K562 (cell line): ENCODE measurements at regions not wholly inside any gene's neighbourhood (a gene's known extent, or its start where the extent isn't known, plus 50 kb on each side); places are given as distances from the start of the nearest gene placed in this dataset.

Source experiments
- ATAC-seq: fragments of 200-7000 bp; cut with Tn5 transposase; 3 replicates; pipeline ENCODE4 v1.9.1; 2020; ENCODE audit warnings: moderate library complexity
- BruUV-seq: library from RNA; stranded (reverse); fragments of 400-500 nt; replicated peaks from 2 replicates; lab custom pipeline; 2021; lab: Mats Ljungman, UMichigan
- CTCF ChIA-PET: fragments of 300-600 bp; formaldehyde crosslinking; extraction: SDS; loops from one replicate; lab custom pipeline; 2021; ENCODE audit warnings: low intra/inter-chr PET ratio; lab: Yijun Ruan, JAX
- POLR2A ChIA-PET: fragments of 300-600, 350-650 bp; sonication (Branson Sonifier 250); formaldehyde crosslinking; extraction: SDS; loops from one replicate; lab custom pipeline; 2021; ENCODE audit warnings: antibody characterized with exemption, inconsistent platforms; lab: Yijun Ruan, JAX
- DNase-seq, 4 experiments: peaks; one replicate each; pipeline versions ENCODE4 v3.0.0 to v3.0.0-alpha.2; 2011 to 2018; ENCODE audit warnings: low spot score in 3 of 4, mixed read lengths in 3 of 4; ENCODE audit errors: extremely low read depth in 1 of 4
- FAIRE-seq: peaks from 2 replicates; lab custom pipeline; 2011; peaks lifted over from hg19 to GRCh38; lab: Jason Lieb, UNC
- H2AFZ ChIP-seq: 2 replicates; pipeline ENCODE4 v1.6.0; 2011; ENCODE audit warnings: low read depth, low read length, control low read depth, inconsistent platforms
- H3K27ac ChIP-seq: fragments of 200-600 bp; 3 replicates; pipeline ENCODE4 v1.8.0; 2011; ENCODE audit warnings: low read depth, mild to moderate bottlenecking, control low read depth, inconsistent platforms, low read length, moderate library complexity, mixed read lengths; ENCODE audit errors: extremely low read depth
- H3K27me3 ChIP-seq, 2 experiments: fragments of 300-600 bp in 1 of 2; 2 replicates in 1 of 2; 3 replicates in 1 of 2; pipeline versions ENCODE4 v1.6.0 to v1.8.0; 2011; ENCODE audit warnings: inconsistent platforms in 2 of 2, low read length in 2 of 2, mild to moderate bottlenecking in 1 of 2, mixed read lengths in 1 of 2, moderate library complexity in 1 of 2; ENCODE audit not compliant: control insufficient read depth in 2 of 2, insufficient read depth in 2 of 2
- H3K36me3 ChIP-seq: fragments of 300-600 bp; 3 replicates; pipeline ENCODE4 v1.8.0; 2011; ENCODE audit warnings: mild to moderate bottlenecking, low read length, inconsistent platforms; ENCODE audit not compliant: control insufficient read depth, insufficient read depth
- H3K4me1 ChIP-seq, 2 experiments: fragments of 200-600 bp in 1 of 2; replicated peaks in 1 of 2; 2 replicates in 1 of 2; 3 replicates in 1 of 2; pipeline versions ENCODE4 v1.5.1 to v1.8.0; 2011; ENCODE audit warnings: inconsistent platforms in 2 of 2, low read length in 2 of 2, mild to moderate bottlenecking in 1 of 2, mixed read lengths in 1 of 2, moderate library complexity in 1 of 2; ENCODE audit not compliant: control insufficient read depth in 2 of 2, insufficient read depth in 2 of 2
- H3K4me2 ChIP-seq: 2 replicates; pipeline ENCODE4 v1.6.1; 2011; ENCODE audit warnings: low read length, control low read depth, inconsistent platforms, mixed read lengths; ENCODE audit not compliant: insufficient read depth
- H3K4me3 ChIP-seq: fragments of 200-600 bp; sonication (generic), shearing (Covaris generic); 2 replicates; pipeline ENCODE4 v1.5.1; 2016; ENCODE audit warnings: control low read depth, inconsistent platforms
- H3K79me2 ChIP-seq: fragments of 200-600 bp; 3 replicates; pipeline ENCODE4 v1.8.0; 2011; ENCODE audit warnings: low read length, inconsistent platforms; ENCODE audit not compliant: control insufficient read depth, insufficient read depth
- H3K9ac ChIP-seq, 2 experiments: 2 replicates each; pipeline versions ENCODE4 v1.6.0 to v1.6.1; 2011; ENCODE audit warnings: low read depth in 2 of 2, low read length in 2 of 2, control low read depth in 1 of 2, inconsistent platforms in 1 of 2, mild to moderate bottlenecking in 1 of 2, mixed read lengths in 1 of 2; ENCODE audit not compliant: insufficient read depth in 1 of 2
- H3K9me1 ChIP-seq: one replicate; pipeline ENCODE4 v1.6.0; 2011; ENCODE audit warnings: inconsistent platforms, mild to moderate bottlenecking, low read length, moderate library complexity; ENCODE audit not compliant: control insufficient read depth, insufficient read depth
- H3K9me3 ChIP-seq: replicated peaks from 2 replicates; pipeline ENCODE4 v1.5.1; 2011; ENCODE audit warnings: low read depth, low read length, inconsistent platforms; ENCODE audit not compliant: control insufficient read depth, insufficient read depth
- H4K20me1 ChIP-seq: replicated peaks from 2 replicates; pipeline ENCODE4 v1.6.1; 2011; ENCODE audit warnings: low read length, inconsistent platforms, mixed read lengths; ENCODE audit not compliant: control insufficient read depth, insufficient read depth
- BRF1 ChIP-seq: IDR thresholded peaks from 3 replicates; pipeline ENCODE4 v1.6.1; 2011; ENCODE audit warnings: borderline replicate concordance, mild to moderate bottlenecking; ENCODE audit not compliant: insufficient read length; ENCODE audit errors: extremely low read depth
- CBFA2T3 ChIP-seq: fragments of 450-650 bp; IDR thresholded peaks from 2 replicates; pipeline ENCODE4 v1.6.1; 2017
- COPS2 ChIP-seq: fragments of 450-650 bp; conservative IDR thresholded peaks from 2 replicates; pipeline ENCODE4 v1.6.1; 2016; ENCODE audit warnings: mild to moderate bottlenecking, moderate library complexity
- ELF2 ChIP-seq: fragments of 250-450 bp; sonication (Bioruptor Pico); IDR thresholded peaks from 2 replicates; pipeline ENCODE4 v1.5.0; 2021; ENCODE audit warnings: mild to moderate bottlenecking
- FOXK2 ChIP-seq, 2 experiments: fragments of 450-650 bp; IDR thresholded peaks in 1 of 2; conservative IDR thresholded peaks in 1 of 2; 2 replicates each; pipeline ENCODE4 v1.6.1; 2016; ENCODE audit warnings: low read depth in 2 of 2, mild to moderate bottlenecking in 1 of 2
- GATAD2B ChIP-seq: fragments of 450-650 bp; IDR thresholded peaks from 2 replicates; pipeline ENCODE4 v1.6.1; 2017; ENCODE audit warnings: mild to moderate bottlenecking, borderline replicate concordance
- HDGF ChIP-seq: fragments of 450-650 bp; IDR thresholded peaks from 2 replicates; pipeline ENCODE4 v1.6.1; 2016
- HES1 ChIP-seq: fragments of 450-650 bp; IDR thresholded peaks from 2 replicates; pipeline ENCODE4 v1.6.1; 2016; ENCODE audit warnings: low read depth, mild to moderate bottlenecking, moderate library complexity
- KDM5B ChIP-seq: fragments of 200-600 bp; sonication (generic); IDR thresholded peaks from 2 replicates; pipeline ENCODE4 v1.6.1; 2012; ENCODE audit warnings: low read depth, mild to moderate bottlenecking, moderate library complexity, low read length, control low read depth, inconsistent platforms; ENCODE audit not compliant: insufficient replicate concordance
- MCM7 ChIP-seq, 2 experiments: fragments of 450-650 bp; IDR thresholded peaks; 2 replicates each; pipeline ENCODE4 v1.6.1; 2016 to 2018
- MTA3 ChIP-seq: fragments of 450-650 bp; formaldehyde crosslinking; IDR thresholded peaks from 2 replicates; pipeline ENCODE4 v1.6.1; 2017; ENCODE audit warnings: mild to moderate bottlenecking, borderline replicate concordance
- NR2F6 ChIP-seq: fragments of 450-650 bp; formaldehyde crosslinking; IDR thresholded peaks from 2 replicates; pipeline ENCODE4 v1.4.0; 2020; ENCODE audit warnings: mild to moderate bottlenecking
- PHF21A ChIP-seq: fragments of 450-650 bp; IDR thresholded peaks from 2 replicates; pipeline ENCODE4 v1.6.1; 2017; ENCODE audit warnings: low read depth, borderline replicate concordance
- POLR2A ChIP-seq: fragments of 450-650 bp; conservative IDR thresholded peaks from 2 replicates; pipeline ENCODE4 v1.6.1; 2016
- PTTG1 ChIP-seq: fragments of 450-650 bp; IDR thresholded peaks from 2 replicates; pipeline ENCODE4 v1.6.1; 2016; ENCODE audit warnings: low read depth, mild to moderate bottlenecking, missing genetic modification characterization, missing compliant biosample characterization
- TCF3 ChIP-seq: sonication (generic); formaldehyde crosslinking; IDR thresholded peaks from 2 replicates; pipeline ENCODE4 v1.4.0; 2020; ENCODE audit warnings: mild to moderate bottlenecking, missing genetic modification reagents
- YY1 ChIP-seq, 3 experiments: IDR thresholded peaks; 2 replicates each; pipeline ENCODE4 v1.6.1; 2011; ENCODE audit warnings: low read length in 2 of 3, mild to moderate bottlenecking in 2 of 3, moderate library complexity in 2 of 3, borderline replicate concordance in 1 of 3, control low read depth in 1 of 3, low read depth in 1 of 3; ENCODE audit not compliant: insufficient read depth in 3 of 3, insufficient replicate concordance in 2 of 3, control insufficient read depth in 1 of 3, insufficient read length in 1 of 3; ENCODE audit errors: extremely low read depth in 1 of 3
- ZNF12 ChIP-seq: sonication (generic); formaldehyde crosslinking; IDR thresholded peaks from 2 replicates; pipeline ENCODE4 v1.4.0; 2020; ENCODE audit warnings: mild to moderate bottlenecking, missing genetic modification reagents
- ZNF23 ChIP-seq: fragments of 250-450 bp; sonication (Bioruptor Pico); IDR thresholded peaks from 2 replicates; pipeline ENCODE4 v1.4.0; 2020; ENCODE audit warnings: mild to moderate bottlenecking
- WGBS: fragments of 100-300 bp; shearing (Covaris generic); methylation state at CpG from one replicate; pipeline ENCODE4 v1.1.6; 2016; ENCODE audit warnings: low coverage, mixed read lengths; ENCODE audit not compliant: insufficient coverage; ENCODE audit errors: missing lambda C conversion rate; 5-methylcytosine and 5-hydroxymethylcytosine counted together
- in situ Hi-C: fragments of 300-500 bp; cut with MboI; formaldehyde crosslinking; loops from 4 replicates; pipeline ENCODE4 v1.15.0; 2018; ENCODE audit warnings: inconsistent platforms, mixed read lengths
- intact Hi-C: fragments of 100-400 bp; cut with micrococcal nuclease; formaldehyde crosslinking; loops from 2 replicates; pipeline ENCODE4 v1.14.2; 2022
- TF ChIP-seq, protein P1 (sequence below): IDR thresholded peaks from 2 replicates; pipeline ENCODE4 v1.6.1; 2012; ENCODE audit warnings: low read depth, low read length, improper control_type of control experiment, borderline replicate concordance

- TF ChIP-seq ZNF23 (CRISPR knock-in tag): no peak
- TF ChIP-seq ZNF12 (CRISPR knock-in tag): no peak
- TF ChIP-seq KDM5B: no peak
- TF ChIP-seq MCM7 (IDR thresholded peaks at IDR 0.05): no peak
- TF ChIP-seq MTA3: no peak
- TF ChIP-seq, all 486 proteins: peak for 0
These were observed 90.9 kb upstream of the GRIK2 start (continued) for GRCh38 chr6:101302593-101302992.

GRCh38 chr6:101303495-101303894 is 90.0 kb upstream of the GRIK2 start:
- Histone ChIP-seq H3K4me3 (no peak overlapping the region), H3K9me1 (no peaks in the 10 kb centered on the region), H3K27me3 (no peaks in the 10 kb centered on the region), H3K4me2 (no peak overlapping the region), H3K4me1 (no peaks in the 10 kb centered on the region), H4K20me1 (no peaks in the 10 kb centered on the region), H3K36me3 (no peaks in the 10 kb centered on the region), H3K9ac (no peak overlapping the region), H3K27ac (no peak overlapping the region), H2AFZ (no peak overlapping the region), H3K79me2 (no peaks in the 10 kb centered on the region), H3K9me3 (no peaks in the 10 kb centered on the region)
- ChIA-PET CTCF (no interaction called here), POLR2A (no interaction called here)
- no TSS peak for BruUV-seq
- TF ChIP-seq HDGF (no peak), BRF1 (no peak), CBFA2T3 (no peak), YY1 (IDR thresholded peaks at IDR 0.05; ENCODE audit: borderline replicate concordance in 1 of 3, control insufficient read depth in 1 of 3, extremely low read depth in 1 of 3, insufficient read depth in 3 of 3, insufficient read length in 1 of 3, insufficient replicate concordance in 2 of 3, low read depth in 1 of 3, low read length in 2 of 3) (no peak), PHF21A (no peak), NR2F6 (CRISPR knock-in tag) (no peak), FOXK2 (conservative IDR thresholded peaks at IDR 0.05 in 1 of 2, IDR thresholded peaks at IDR 0.05 in 1 of 2; ENCODE audit: low read depth in 2 of 2) (no peak), COPS2 (no peak), POLR2A (no peak), GATAD2B (no peak), ELF2 (CRISPR knock-in tag) (no peak), TCF3 (CRISPR knock-in tag) (no peak), PTTG1 (tag) (no peak), HES1 (no peak)
- TF ChIP-seq, protein P1, sequence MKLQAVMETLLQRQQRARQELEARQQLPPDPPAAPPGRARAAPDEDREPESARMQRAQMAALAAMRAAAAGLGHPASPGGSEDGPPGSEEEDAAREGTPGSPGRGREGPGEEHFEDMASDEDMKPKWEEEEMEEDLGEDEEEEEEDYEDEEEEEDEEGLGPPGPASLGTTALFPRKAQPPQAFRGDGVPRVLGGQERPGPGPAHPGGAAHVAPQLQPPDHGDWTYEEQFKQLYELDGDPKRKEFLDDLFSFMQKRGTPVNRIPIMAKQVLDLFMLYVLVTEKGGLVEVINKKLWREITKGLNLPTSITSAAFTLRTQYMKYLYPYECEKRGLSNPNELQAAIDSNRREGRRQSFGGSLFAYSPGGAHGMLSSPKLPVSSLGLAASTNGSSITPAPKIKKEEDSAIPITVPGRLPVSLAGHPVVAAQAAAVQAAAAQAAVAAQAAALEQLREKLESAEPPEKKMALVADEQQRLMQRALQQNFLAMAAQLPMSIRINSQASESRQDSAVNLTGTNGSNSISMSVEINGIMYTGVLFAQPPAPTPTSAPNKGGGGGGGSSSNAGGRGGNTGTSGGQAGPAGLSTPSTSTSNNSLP: no peak
- no peak for FAIRE-seq
- 0% methylated on average over 2 of the region's 2 CpGs for WGBS
- in situ Hi-C loops (no loop called here), intact Hi-C loops (no loop called here)
- ATAC-seq: no peak
- DNase-seq: no peak
